RKO (cell line): ENCODE measurements at regions not wholly inside any gene's neighbourhood (a gene's known extent, or its start where the extent isn't known, plus 50 kb on each side); places are given as distances from the start of the nearest gene placed in this dataset.

ENCODE experiments used
- DNase-seq: peaks from one replicate; pipeline ENCODE4 v3.0.0-alpha.2; 2016; ENCODE audit warnings: low spot score

DNA sequence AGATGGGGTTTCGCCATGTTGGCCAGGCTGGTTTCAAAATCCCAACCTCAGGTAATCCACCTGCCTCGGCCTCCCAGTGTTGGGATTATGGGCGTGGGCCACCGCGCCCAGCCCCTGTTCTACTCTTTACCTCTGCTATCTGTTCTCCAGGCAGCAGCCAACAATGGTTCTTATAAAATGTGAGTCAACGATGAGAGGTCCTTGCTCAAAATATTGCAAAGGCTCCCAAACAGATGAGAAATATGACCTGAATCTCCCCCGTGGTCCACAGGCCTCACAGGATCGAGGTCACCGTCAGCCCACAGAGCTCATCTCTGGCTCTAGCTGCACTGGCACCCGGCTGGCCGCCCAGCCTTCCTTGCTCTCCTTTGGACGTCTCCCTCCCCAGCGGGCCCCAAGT lies 62.0 kb upstream of the EGFR start:
- no peak for DNase-seq

GRCh38 chr7:54960517-54960916 lies 58.3 kb upstream of the EGFR start:
- DNase-seq: peak; percentile 15

DNA sequence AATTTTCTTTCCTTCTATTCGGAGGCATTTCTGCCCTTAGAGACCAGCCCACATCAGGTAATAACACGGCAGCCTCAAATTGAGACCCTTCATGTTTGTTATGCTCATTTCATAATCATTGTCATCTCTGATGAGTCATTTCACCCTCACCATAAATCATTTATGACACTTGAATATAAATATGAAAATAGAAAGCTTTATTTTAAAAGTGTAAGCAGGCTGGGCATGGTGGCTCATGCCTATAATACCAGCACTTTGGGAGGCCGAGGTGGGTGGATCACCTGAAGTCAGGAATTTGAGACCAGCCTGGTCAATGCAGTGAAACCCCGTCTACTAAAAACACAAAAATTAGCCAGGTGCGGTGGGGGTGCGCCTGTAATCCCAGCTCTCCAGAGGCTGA lies 57.4 kb upstream of the EGFR start:
- DNase-seq: no peak

DNA sequence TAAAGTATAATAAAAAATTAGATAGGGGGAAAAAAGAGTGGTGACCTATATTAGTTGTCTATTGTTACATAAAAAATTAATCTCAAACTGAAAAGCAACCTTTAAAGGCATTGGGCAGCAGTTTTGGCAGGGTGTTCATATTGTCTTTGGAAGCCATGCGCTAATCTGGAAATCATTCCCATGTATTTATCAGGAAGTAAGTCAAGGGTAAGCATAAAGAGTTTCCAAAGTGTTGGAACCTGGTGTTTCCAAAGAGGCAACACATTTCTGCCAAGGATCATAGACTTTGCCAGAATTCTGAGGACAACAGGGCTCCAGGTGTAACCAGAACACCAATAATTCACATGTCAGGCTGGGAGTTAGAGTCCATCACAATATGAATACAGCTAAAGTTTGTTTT lies 55.7 kb upstream of the EGFR start:
- DNase-seq: no peak

DNA sequence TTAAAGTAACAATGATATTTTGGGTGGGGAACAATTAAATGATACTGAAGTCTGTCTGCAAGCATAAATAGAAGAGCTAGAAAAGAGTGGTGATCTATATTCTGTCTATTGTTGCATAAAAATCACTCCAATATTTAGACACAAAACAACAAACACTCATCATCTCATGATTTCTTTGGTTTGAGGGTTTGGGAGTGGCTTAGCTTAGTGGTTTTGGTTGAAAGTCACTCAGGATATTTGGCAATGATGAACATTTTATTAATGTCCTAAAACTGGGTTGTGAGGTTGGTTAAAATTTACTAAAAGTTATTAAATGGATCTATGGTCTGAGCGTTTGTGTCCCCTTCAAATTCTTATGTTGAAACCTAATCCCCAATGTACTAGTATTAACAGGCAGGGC lies 54.7 kb upstream of the EGFR start:
- no peak for DNase-seq

DNA sequence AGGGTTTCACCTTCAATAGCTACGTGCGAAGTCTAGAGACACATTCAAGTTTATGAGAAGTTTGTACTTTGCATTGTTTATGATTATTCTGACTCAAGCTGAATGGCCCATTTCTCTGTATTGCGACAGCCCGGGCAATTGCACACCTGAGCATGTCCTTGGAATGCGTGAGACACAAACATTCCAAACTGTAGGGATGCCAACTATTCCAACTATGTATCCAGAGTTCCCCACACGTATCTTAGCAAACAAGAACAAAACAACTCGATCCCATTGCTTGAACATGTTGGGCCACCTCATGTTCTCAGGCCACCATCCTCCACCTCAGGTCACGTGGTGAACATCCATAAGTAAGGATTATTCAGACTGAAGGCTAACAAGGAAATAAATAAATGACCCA lies 51.4 kb upstream of the EGFR start:
- no peak for DNase-seq

- no peak for DNase-seq
Observed at GRCh38 chr7:54968018-54968417, 50.8 kb upstream of the EGFR start.
